GM12878 (cell line): ENCODE measurements at regions not wholly inside any gene's neighbourhood (a gene's known extent, or its start where the extent isn't known, plus 50 kb on each side); places are given as distances from the start of the nearest gene placed in this dataset.

Experiments used
- ATF7 ChIP-seq: fragments of 450-650 bp; IDR thresholded peaks from 2 replicates; pipeline ENCODE4 v1.6.1; 2016; ENCODE audit warnings: low read depth, mild to moderate bottlenecking
- BRCA1 ChIP-seq: IDR thresholded peaks from 2 replicates; pipeline ENCODE4 v1.6.1; 2011; ENCODE audit warnings: low read depth, low read length, improper control_type of control experiment
- CBX3 ChIP-seq: fragments of 200-600 bp; sonication (generic); IDR thresholded peaks from 2 replicates; pipeline ENCODE4 v1.6.1; 2016; ENCODE audit warnings: low read depth, borderline replicate concordance
- CEBPB ChIP-seq, 2 experiments: fragments of 150-350 bp in 1 of 2; IDR thresholded peaks; 2 replicates each; pipeline ENCODE4 v1.6.1; 2012 to 2014; ENCODE audit warnings: low read depth in 2 of 2, low read length in 2 of 2, borderline replicate concordance in 1 of 2, inconsistent platforms in 1 of 2
- CHD2 ChIP-seq: IDR thresholded peaks from 2 replicates; pipeline ENCODE4 v1.6.1; 2011; ENCODE audit warnings: low read depth, low read length, improper control_type of control experiment, borderline replicate concordance
- EP300 ChIP-seq, 2 experiments: fragments of 150-350 bp in 1 of 2; IDR thresholded peaks; 2 replicates each; pipeline ENCODE4 v1.6.1; 2011 to 2012; ENCODE audit warnings: low read depth in 2 of 2, low read length in 2 of 2, borderline replicate concordance in 1 of 2, improper control_type of control experiment in 1 of 2, inconsistent platforms in 1 of 2; ENCODE audit not compliant: control insufficient read depth in 1 of 2
- FOS ChIP-seq: IDR thresholded peaks from 3 replicates; pipeline ENCODE4 v1.6.1; 2011; ENCODE audit warnings: borderline replicate concordance; ENCODE audit not compliant: insufficient read length; ENCODE audit errors: extremely low read depth
- IKZF1 ChIP-seq: fragments of 450-650 bp; conservative IDR thresholded peaks from 2 replicates; pipeline ENCODE4 v1.6.1; 2017; ENCODE audit warnings: antibody characterized with exemption, mild to moderate bottlenecking
- MEF2A ChIP-seq: IDR thresholded peaks from 2 replicates; pipeline ENCODE4 v1.6.1; 2011; ENCODE audit warnings: low read depth, mild to moderate bottlenecking, low read length, moderate library complexity; ENCODE audit not compliant: insufficient read depth
- MEF2B ChIP-seq: fragments of 450-650 bp; IDR thresholded peaks from 2 replicates; pipeline ENCODE4 v1.6.1; 2018; ENCODE audit warnings: mild to moderate bottlenecking, moderate library complexity; ENCODE audit not compliant: partially characterized antibody, poor library complexity, severe bottlenecking
- NBN ChIP-seq: fragments of 450-650 bp; IDR thresholded peaks from 2 replicates; pipeline ENCODE4 v1.6.1; 2016
- NFYA ChIP-seq: IDR thresholded peaks from 2 replicates; pipeline ENCODE4 v1.6.1; 2011; ENCODE audit warnings: low read depth, mild to moderate bottlenecking, low read length, improper control_type of control experiment, borderline replicate concordance
- NFYB ChIP-seq: IDR thresholded peaks from 2 replicates; pipeline ENCODE4 v1.6.1; 2011; ENCODE audit warnings: low read depth, mild to moderate bottlenecking, low read length, improper control_type of control experiment, moderate library complexity; ENCODE audit not compliant: insufficient read depth
- NR2C1 ChIP-seq: fragments of 450-650 bp; IDR thresholded peaks from 2 replicates; pipeline ENCODE4 v1.6.1; 2017; ENCODE audit warnings: antibody characterized with exemption, mild to moderate bottlenecking, moderate library complexity
- PAX5 ChIP-seq: IDR thresholded peaks from 2 replicates; pipeline ENCODE4 v1.6.1; 2011; ENCODE audit warnings: low read depth, low read length, borderline replicate concordance
- SREBF2 ChIP-seq: IDR thresholded peaks from 2 replicates; pipeline ENCODE4 v1.6.1; 2012; ENCODE audit warnings: mild to moderate bottlenecking, low read length
- SRF ChIP-seq, 2 experiments: IDR thresholded peaks; 2 replicates each; pipeline ENCODE4 v1.6.1; 2011; ENCODE audit warnings: low read depth in 2 of 2, low read length in 2 of 2, mild to moderate bottlenecking in 1 of 2, moderate library complexity in 1 of 2
- SUPT20H ChIP-seq: IDR thresholded peaks from 2 replicates; pipeline ENCODE4 v1.6.1; 2011; ENCODE audit warnings: low read depth, mild to moderate bottlenecking, low read length, moderate library complexity, borderline replicate concordance; ENCODE audit not compliant: control insufficient read depth
- TCF3 ChIP-seq: IDR thresholded peaks from 2 replicates; pipeline ENCODE4 v1.6.1; 2012; ENCODE audit warnings: low read depth, mild to moderate bottlenecking, low read length, borderline replicate concordance; ENCODE audit not compliant: insufficient read depth
- TCF7 ChIP-seq: IDR thresholded peaks from 2 replicates; pipeline ENCODE4 v1.6.1; 2014; ENCODE audit warnings: antibody characterized with exemption, borderline replicate concordance
- ZNF24 ChIP-seq: fragments of 450-650 bp; IDR thresholded peaks from 2 replicates; pipeline ENCODE4 v1.6.1; 2017; ENCODE audit warnings: antibody characterized with exemption, mild to moderate bottlenecking
- ZZZ3 ChIP-seq: IDR thresholded peaks from 2 replicates; pipeline ENCODE4 v1.6.1; 2011; ENCODE audit warnings: low read depth; ENCODE audit not compliant: control insufficient read depth, insufficient read length
- TF ChIP-seq, protein P1 (sequence below): fragments of 450-650 bp; IDR thresholded peaks from 2 replicates; pipeline ENCODE4 v1.6.1; 2017; ENCODE audit warnings: mild to moderate bottlenecking
- TF ChIP-seq, protein P2 (sequence below): IDR thresholded peaks from 2 replicates; pipeline ENCODE4 v1.6.1; 2012; ENCODE audit warnings: low read depth, low read length, improper control_type of control experiment
- TF ChIP-seq, protein P3 (sequence below): fragments of 450-650 bp; formaldehyde crosslinking; IDR thresholded peaks from 2 replicates; pipeline ENCODE4 v1.4.0; 2020; ENCODE audit warnings: mild to moderate bottlenecking, moderate library complexity

DNA sequence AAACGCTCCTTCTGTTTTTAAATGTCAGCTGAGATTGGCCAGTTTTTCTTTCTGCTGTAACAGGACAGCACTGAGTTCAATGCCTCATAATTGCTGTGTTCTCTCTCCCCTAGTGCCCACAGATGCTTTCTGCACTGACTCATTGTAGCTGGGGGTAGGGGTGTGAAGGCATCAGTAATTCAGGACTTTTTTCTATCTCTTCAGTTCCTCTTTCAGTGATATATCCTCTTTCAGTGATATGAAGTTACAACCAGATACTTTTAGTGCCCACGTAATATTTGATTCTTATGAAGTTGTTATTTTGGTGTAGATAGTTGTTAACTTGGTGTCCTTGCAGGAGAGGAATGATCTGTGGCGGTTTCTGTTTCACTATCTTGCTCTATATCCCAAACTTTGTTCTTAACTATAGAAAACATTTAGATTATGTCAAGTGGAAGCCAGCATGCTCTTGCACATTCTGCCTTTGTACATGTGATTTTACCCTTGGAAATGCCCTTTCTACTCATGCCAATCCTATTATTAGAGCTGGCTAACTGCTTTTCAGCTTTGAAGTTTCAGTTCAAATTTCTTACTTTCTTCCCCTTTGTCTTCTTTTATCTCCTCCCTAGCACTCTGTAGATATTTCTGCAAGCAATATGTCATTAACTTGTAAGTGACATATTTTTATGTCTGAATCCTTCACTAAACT lies 1258.4 kb downstream of the FAM133A start (continued):
- TF ChIP-seq, protein P1, sequence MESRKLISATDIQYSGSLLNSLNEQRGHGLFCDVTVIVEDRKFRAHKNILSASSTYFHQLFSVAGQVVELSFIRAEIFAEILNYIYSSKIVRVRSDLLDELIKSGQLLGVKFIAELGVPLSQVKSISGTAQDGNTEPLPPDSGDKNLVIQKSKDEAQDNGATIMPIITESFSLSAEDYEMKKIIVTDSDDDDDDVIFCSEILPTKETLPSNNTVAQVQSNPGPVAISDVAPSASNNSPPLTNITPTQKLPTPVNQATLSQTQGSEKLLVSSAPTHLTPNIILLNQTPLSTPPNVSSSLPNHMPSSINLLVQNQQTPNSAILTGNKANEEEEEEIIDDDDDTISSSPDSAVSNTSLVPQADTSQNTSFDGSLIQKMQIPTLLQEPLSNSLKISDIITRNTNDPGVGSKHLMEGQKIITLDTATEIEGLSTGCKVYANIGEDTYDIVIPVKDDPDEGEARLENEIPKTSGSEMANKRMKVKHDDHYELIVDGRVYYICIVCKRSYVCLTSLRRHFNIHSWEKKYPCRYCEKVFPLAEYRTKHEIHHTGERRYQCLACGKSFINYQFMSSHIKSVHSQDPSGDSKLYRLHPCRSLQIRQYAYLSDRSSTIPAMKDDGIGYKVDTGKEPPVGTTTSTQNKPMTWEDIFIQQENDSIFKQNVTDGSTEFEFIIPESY: no peak
- TF ChIP-seq CEBPB (IDR thresholded peaks at IDR 0.05; ENCODE audit: borderline replicate concordance in 1 of 2, low read depth in 2 of 2, low read length in 2 of 2): no peak
- TF ChIP-seq NBN: peak; percentile 58; the same call in 1 of the 2 replicates
- peak; percentile 57 for TF ChIP-seq ATF7
- TF ChIP-seq NR2C1: no peak
- TF ChIP-seq CHD2: peak; percentile 35; the same call in 1 of the 2 replicates
- no peak for TF ChIP-seq PAX5
- TF ChIP-seq ZNF24: peak; percentile 97
- peak in 1 of 2 experiments; percentile 38; a peak in 1 of 4 replicates for TF ChIP-seq EP300 (IDR thresholded peaks at IDR 0.05; ENCODE audit: borderline replicate concordance in 1 of 2, control insufficient read depth in 1 of 2, low read depth in 2 of 2, low read length in 2 of 2)
- TF ChIP-seq NFYB: no peak
- TF ChIP-seq SRF (IDR thresholded peaks at IDR 0.05; ENCODE audit: low read depth in 2 of 2, low read length in 2 of 2): no peak
- TF ChIP-seq, protein P2, sequence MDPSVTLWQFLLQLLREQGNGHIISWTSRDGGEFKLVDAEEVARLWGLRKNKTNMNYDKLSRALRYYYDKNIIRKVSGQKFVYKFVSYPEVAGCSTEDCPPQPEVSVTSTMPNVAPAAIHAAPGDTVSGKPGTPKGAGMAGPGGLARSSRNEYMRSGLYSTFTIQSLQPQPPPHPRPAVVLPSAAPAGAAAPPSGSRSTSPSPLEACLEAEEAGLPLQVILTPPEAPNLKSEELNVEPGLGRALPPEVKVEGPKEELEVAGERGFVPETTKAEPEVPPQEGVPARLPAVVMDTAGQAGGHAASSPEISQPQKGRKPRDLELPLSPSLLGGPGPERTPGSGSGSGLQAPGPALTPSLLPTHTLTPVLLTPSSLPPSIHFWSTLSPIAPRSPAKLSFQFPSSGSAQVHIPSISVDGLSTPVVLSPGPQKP: no peak
- TF ChIP-seq ZZZ3: no peak
- no peak for TF ChIP-seq TCF3
- no peak for TF ChIP-seq SUPT20H
- no peak for TF ChIP-seq TCF7
- no peak for TF ChIP-seq FOS
- no peak for TF ChIP-seq MEF2A
- TF ChIP-seq, protein P3, sequence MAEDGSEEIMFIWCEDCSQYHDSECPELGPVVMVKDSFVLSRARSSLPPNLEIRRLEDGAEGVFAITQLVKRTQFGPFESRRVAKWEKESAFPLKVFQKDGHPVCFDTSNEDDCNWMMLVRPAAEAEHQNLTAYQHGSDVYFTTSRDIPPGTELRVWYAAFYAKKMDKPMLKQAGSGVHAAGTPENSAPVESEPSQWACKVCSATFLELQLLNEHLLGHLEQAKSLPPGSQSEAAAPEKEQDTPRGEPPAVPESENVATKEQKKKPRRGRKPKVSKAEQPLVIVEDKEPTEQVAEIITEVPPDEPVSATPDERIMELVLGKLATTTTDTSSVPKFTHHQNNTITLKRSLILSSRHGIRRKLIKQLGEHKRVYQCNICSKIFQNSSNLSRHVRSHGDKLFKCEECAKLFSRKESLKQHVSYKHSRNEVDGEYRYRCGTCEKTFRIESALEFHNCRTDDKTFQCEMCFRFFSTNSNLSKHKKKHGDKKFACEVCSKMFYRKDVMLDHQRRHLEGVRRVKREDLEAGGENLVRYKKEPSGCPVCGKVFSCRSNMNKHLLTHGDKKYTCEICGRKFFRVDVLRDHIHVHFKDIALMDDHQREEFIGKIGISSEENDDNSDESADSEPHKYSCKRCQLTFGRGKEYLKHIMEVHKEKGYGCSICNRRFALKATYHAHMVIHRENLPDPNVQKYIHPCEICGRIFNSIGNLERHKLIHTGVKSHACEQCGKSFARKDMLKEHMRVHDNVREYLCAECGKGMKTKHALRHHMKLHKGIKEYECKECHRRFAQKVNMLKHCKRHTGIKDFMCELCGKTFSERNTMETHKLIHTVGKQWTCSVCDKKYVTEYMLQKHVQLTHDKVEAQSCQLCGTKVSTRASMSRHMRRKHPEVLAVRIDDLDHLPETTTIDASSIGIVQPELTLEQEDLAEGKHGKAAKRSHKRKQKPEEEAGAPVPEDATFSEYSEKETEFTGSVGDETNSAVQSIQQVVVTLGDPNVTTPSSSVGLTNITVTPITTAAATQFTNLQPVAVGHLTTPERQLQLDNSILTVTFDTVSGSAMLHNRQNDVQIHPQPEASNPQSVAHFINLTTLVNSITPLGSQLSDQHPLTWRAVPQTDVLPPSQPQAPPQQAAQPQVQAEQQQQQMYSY (CRISPR knock-in tag): no peak
- TF ChIP-seq IKZF1: peak; percentile 65; the same call in 1 of the 2 replicates
- no peak for TF ChIP-seq BRCA1
- TF ChIP-seq SREBF2: no peak
- peak; percentile 60 for TF ChIP-seq MEF2B
- no peak for TF ChIP-seq CBX3
- no peak for TF ChIP-seq NFYA
